RPMI7951 (cell line): ENCODE measurements at regions not wholly inside any gene's neighbourhood (a gene's known extent, or its start where the extent isn't known, plus 50 kb on each side); places are given as distances from the start of the nearest gene placed in this dataset.
"Not testable (repeated sequence)": the region's sequence is repeated elsewhere in the genome, so short reads cannot be mapped to it uniquely, and the experiment has no call there.

ENCODE experiments used
- DNase-seq: peaks from one replicate; pipeline ENCODE4 v3.0.0-alpha.2; 2012; ENCODE audit warnings: low read depth

- DNase-seq = no peak
Measured at GRCh38 chr3:127520993-127521392, 69.5 kb downstream of the TPRA1 start.

DNA sequence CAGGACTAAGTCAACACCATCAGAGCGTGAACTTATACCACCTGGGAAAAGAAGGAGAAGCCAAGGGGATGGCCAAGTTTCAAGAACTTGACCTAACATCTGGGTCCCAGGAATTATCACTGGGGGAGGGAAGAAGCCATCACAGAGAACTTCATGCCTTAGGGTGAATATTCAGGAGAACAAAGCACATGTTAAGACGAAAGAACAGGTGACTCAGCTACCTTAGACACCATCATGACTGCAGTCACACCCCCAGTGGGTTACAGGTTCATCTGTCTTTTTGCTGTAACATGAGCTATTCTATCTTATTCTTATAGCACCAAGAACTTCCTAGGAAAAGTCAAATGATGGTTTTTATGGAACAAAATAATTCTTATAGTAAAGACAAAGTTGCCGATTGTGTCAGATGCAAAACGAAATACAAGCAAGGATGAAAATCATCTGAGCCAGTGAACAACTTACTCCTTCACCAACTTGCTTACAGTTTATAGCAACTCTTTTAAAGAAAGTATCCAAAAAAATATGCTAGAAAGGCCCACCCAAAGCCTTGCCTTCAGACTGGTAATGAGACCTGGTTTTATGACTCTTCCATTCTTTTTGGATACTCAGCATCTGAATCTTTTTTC is 72.0 kb downstream of the TPRA1 start:
- no peak for DNase-seq

DNA sequence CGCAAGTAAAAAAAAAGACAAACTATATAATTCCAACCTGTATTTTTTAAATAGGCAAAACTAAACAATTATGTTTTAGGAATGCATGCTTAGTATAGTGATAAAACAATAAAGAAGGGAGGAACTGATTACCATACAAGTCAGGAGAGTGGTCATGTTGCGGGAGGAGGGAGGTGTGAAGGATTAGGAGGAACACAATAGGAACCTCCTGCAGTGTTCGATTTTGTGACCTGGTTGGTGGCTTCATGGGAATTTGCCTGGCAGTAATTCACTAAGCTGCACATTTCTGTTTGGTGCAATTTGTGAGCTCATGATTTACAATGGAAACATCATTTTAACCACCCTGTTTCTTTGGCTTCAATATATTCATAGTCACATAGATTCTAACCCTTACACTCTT is 78.3 kb downstream of the TPRA1 start:
- no peak for DNase-seq

DNA sequence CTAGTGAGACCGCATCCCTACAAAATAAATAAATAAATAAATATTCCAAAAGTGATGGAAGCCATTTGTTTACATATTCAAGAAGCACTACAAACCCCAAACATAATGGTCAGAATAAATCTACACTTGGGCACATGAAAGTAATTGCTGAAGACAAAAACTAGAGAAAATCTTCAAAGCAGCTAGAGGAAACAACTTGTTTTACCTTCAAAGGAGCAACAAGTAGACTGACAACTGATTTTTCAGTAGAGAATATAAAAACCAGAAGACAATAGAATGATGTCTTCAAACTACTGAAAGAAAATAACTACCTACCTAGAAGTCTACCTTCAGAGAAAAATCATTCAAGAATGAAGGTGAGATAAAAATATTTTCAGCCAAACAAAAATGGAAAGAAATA is 89.4 kb downstream of the TPRA1 start:
- DNase-seq = no peak

DNA sequence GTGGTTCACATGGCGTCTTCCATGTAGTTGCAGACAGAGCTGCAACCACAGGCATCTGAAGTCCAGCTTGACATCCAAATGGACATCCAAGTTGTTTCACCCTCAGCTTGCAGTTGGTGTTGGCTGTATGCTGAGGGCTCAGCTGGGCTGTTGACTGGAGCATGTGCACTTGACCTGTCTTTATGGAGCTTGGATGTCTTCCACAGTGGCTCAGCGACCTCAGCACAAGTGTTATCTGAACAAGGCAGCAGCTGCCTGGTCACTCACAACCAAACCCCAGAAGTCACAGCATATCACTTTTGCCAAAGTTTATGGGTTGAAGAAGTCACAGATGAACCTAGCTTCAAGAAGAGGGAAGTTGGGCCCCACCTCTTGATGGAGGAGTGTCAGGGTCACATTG is 92.9 kb downstream of the TPRA1 start:
- no peak for DNase-seq

- DNase-seq = no peak
Measured at GRCh38 chr3:127497166-127497565, 93.4 kb downstream of the TPRA1 start.

DNA sequence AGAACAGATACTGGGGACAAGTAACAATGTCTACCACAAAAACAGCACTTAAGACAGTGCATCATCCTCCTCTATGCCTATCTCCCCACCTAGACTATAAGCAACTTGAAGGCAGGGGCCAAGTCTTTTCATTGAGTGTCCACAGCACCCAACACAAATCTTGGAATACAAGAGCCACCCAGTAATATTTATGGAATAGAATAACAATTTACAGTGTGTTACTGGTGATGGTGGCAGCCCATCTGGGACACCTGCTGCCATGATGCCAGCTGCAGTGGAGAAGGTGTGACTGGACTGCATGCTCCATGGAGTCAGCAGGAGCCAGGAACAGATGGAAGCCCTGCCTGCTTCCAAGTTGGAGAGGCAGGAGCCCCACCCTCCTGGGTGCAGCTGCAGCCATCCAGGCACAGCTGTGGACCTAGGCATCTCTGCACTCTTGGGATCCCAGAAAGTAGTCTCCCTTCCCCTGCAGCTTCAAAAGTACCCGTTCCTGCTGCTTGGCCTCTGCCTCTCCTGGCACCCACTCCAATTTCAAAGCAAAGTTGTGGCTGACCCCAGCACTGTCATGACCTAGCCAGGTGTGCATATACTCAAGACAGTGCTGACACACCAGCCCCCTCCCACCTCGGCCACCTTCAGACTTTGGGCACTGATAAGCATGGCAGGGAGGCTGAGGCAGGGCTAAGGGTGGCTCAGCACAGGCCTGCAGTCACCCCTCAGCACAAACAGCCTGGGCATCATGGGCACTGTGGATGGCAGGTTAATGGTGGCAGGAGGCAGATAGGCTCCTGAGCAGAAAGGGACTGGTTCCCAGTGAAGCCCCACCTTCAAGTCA is 94.5 kb downstream of the TPRA1 start:
- DNase-seq = no peak

- DNase-seq = no peak
Measured at GRCh38 chr3:127493924-127494646, 96.4 kb downstream of the TPRA1 start.

DNA sequence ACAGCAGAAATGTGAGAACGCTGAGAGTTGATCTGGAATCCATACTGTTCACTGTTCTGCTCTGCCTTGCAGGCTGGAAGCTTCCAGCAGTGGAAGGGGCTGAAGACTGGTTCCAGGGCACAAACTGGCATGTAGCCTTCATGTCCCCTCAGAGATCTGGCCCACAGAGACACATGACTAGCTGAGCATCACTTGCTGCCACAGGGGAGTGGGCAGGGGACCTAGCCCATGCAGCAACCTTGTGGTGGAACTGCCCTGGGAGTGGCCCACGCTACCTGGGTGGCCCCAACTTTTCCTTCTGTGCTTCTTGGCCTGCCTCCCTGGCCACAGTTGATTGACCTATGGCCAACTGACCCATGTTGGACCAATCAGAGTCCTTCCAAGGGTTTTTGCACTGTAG is 98.1 kb downstream of the TPRA1 start:
- DNase-seq = no peak

DNA sequence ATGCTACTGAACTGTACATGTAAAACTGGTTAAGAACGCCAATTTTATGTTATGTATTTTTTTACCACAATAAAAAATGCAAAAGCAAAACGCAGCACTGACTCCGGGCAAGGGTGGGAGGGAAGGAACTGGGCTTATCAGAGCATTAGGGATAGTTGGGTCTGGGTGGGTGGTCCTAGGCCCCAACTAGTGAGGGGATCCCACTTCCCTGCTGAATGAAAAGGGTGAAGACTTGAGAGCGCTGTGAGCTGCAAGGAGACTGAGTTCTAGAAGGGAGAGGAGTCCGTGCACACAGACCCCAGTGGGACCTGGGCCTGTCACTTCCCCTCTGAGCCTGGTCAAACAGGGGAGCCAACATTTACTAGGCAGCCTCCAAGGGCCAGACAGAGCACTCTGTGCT is 98.6 kb downstream of the TPRA1 start:
- no peak for DNase-seq

DNA sequence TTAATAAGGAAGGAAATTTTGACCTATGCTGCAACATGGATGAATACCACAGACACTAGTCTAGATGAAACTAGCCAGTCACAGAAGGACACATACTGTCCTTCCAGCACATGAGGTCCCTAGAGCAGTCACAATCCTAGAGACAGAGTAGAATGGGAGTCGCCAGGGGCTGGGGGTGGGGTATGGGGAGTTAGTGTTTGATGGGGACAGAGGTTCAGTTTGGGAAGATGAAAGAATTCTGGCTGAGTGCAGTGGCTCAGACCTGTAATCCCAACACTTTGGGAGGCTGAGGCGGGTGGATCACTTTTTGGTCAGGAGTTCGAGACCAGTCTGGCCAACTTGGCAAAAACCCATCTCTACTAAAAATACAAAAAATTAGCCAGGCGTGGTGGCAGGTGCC is 99.2 kb downstream of the TPRA1 start:
- no peak for DNase-seq

GRCh38 chr3:127491024-127491305 is 99.6 kb downstream of the TPRA1 start:
- not testable (repeated sequence) for DNase-seq

- no peak for DNase-seq
Measured at GRCh38 chr3:127490271-127491023, 100.1 kb downstream of the TPRA1 start.

DNA sequence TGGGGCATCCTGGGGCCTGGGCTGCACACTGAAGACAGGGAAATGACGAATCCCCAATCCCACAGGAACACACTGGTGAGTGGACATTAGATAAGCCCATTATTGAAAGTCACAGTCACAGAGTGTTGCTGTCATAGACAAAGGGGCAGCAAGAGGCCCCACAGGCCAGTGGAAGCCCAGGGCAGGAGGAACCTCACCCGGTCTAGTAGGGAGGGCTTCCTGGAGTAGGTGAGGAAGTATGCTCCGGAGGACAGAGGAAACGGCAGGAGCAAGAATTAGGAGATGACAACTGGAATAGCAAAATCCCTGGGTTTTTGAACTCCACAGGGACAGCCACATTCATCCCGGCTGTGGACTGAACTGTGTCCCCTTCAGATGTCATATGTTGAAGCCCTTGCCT is 101.2 kb downstream of the TPRA1 start:
- no peak for DNase-seq

- DNase-seq = no peak
Measured at GRCh38 chr3:127488740-127489139, 101.8 kb downstream of the TPRA1 start.

GRCh38 chr3:127488141-127488672 is 102.3 kb downstream of the TPRA1 start:
- DNase-seq = no peak

- DNase-seq = no peak
Measured at GRCh38 chr3:127487196-127487595, 103.3 kb downstream of the TPRA1 start.

GRCh38 chr3:127486321-127486944 is 104.1 kb downstream of the TPRA1 start:
- DNase-seq = no peak

DNA sequence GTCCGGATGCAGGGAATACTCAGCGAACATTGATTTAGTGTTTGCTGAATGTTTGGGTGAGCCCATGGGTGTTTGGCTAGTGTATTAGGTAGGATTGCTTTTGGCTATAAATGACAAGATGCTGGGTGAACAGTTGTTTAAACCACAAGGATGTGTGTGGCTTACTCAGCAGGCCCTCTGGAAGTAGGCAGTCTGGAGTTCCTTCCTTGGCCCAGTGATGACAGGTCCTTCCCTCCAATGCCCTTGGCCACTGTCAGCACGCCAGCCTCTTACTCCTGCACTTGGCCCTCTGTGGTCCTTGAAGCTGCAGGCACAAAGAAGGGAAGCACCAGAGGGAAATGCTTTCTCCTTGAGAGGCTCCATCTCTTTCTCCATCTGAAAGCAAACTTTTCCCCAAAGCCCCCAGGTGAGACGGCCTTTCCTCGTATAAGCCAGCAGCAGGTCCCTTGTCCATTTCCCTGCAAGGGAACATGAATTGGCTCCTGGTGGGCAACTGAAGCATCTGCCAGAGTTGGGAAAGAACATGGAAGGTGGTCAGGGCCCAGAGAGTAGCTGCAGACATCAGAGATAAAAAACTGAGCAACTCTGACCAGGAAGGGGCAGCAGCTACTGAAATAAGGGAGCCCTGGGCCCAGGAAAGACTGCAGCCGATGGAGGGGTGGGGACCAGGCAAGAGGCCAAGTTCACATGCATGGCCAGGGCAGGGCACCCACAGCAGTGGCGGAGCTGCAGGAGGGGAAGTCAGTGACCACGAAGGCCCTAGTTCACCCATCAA is 105.0 kb downstream of the TPRA1 start:
- DNase-seq = peak; percentile 83

- DNase-seq = peak; percentile 88
Measured at GRCh38 chr3:127484601-127485388, 105.7 kb downstream of the TPRA1 start.
